22Rv1 (cell line): ENCODE measurements at regions not wholly inside any gene's neighbourhood (a gene's known extent, or its start where the extent isn't known, plus 50 kb on each side); places are given as distances from the start of the nearest gene placed in this dataset.

Experiments used
- ZFX ChIP-seq: fragments of 450-650 bp; IDR thresholded peaks from 2 replicates; pipeline ENCODE4 v1.6.1; 2017; ENCODE audit warnings: antibody characterized with exemption, borderline replicate concordance
- TF ChIP-seq, protein P1 (sequence below): fragments of 450-650 bp; IDR thresholded peaks from 2 replicates; pipeline ENCODE4 v1.5.1; 2017; ENCODE audit warnings: mild to moderate bottlenecking

DNA sequence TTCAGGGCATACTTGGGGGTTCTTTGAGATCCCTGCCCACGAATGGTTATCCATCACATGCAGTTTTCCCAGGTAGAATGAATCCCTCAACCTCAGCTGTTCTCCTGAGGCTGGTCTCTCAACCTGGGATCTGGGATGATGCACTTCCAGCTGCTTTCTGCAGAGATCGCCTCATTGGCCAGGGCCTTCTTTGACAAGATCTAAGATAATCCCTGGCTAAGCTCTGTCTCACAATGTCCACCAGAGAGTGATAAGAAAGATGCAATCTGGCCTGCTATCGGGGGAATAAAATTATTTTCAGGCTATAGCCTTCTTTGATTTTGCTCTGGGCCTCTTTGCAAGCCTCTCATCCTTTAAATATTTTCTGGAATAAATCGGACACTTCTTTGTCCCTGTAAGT is 1021.1 kb downstream of the EFNB2 start:
- TF ChIP-seq, protein P1, sequence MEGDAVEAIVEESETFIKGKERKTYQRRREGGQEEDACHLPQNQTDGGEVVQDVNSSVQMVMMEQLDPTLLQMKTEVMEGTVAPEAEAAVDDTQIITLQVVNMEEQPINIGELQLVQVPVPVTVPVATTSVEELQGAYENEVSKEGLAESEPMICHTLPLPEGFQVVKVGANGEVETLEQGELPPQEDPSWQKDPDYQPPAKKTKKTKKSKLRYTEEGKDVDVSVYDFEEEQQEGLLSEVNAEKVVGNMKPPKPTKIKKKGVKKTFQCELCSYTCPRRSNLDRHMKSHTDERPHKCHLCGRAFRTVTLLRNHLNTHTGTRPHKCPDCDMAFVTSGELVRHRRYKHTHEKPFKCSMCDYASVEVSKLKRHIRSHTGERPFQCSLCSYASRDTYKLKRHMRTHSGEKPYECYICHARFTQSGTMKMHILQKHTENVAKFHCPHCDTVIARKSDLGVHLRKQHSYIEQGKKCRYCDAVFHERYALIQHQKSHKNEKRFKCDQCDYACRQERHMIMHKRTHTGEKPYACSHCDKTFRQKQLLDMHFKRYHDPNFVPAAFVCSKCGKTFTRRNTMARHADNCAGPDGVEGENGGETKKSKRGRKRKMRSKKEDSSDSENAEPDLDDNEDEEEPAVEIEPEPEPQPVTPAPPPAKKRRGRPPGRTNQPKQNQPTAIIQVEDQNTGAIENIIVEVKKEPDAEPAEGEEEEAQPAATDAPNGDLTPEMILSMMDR = no peak
- TF ChIP-seq ZFX = no peak
